ENCODE measurements at regions not wholly inside any gene's neighbourhood (a gene's known extent, or its start where the extent isn't known, plus 50 kb on each side); places are given as distances from the start of the nearest gene placed in this dataset.
"Not testable (repeated sequence)": the region's sequence is repeated elsewhere in the genome, so short reads cannot be mapped to it uniquely, and the experiment has no call there.

DNA sequence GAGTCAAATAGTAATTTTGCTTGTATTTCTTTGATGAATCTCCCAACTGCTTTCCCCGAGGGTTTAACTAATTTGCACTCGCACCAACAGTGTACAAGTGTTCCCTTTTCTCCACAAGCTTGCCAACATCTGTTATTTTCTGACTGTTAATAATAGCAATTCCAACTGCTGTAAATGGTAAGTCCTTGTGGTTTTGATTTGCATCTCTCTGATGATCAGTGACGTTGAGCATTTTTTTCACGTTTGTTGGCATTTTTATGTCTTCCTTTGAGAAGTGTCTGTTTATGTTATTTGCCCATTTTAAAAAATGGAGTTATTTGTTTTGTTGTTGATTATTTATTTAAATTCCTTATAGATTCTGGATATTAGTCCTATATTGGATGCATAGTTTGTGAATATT is 399.8 kb upstream of the MAN1A1 start:
- H3K4me1 ChIP-seq (ENCODE audit: control insufficient read depth, insufficient read depth, low read length), result no peaks in the 10 kb centered on the region
- no peaks in the 10 kb centered on the region for H3K27me3 ChIP-seq (replicated peaks; ENCODE audit: control insufficient read depth, insufficient read depth, low read length)
- no peak overlapping the region for H3K4me3 ChIP-seq (ENCODE audit: low read length)
- H3K36me3 ChIP-seq (ENCODE audit: control insufficient read depth, insufficient read depth, low read length, severe bottlenecking), result no peaks in the 10 kb centered on the region
- H3K9me3 ChIP-seq (ENCODE audit: control insufficient read depth, low read length), result peaks cover 7% of the 10 kb centered on the region
- DNase-seq (ENCODE audit: low read depth), result no peak
- H3K9ac ChIP-seq (ENCODE audit: low read length), result no peak overlapping the region

DNA sequence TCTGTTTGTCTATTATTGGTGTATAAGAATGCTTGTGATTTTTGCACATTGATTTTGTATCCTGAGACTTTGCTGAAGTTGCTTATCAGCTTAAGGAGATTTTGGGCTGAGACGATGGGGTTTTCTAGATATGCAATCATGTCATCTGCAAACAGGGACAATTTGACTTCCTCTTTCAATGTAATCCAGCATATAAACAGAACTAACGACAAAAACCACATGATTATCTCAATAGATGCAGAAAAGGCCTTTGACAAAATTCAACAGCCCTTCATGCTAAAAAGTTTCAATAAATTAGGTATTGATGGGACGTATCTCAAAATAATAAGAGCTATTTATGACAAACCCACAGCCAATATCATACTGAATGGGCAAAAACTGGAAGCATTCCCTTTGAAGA is 399.0 kb upstream of the MAN1A1 start:
- H3K9me3 ChIP-seq (ENCODE audit: control insufficient read depth, low read length); H3K27me3 ChIP-seq (replicated peaks; ENCODE audit: control insufficient read depth, insufficient read depth, low read length); H3K36me3 ChIP-seq (ENCODE audit: control insufficient read depth, insufficient read depth, low read length, severe bottlenecking); DNase-seq (ENCODE audit: low read depth); H3K4me3 ChIP-seq (ENCODE audit: low read length); H3K4me1 ChIP-seq (ENCODE audit: control insufficient read depth, insufficient read depth, low read length); H3K9ac ChIP-seq (ENCODE audit: low read length): not testable (repeated sequence)

DNA sequence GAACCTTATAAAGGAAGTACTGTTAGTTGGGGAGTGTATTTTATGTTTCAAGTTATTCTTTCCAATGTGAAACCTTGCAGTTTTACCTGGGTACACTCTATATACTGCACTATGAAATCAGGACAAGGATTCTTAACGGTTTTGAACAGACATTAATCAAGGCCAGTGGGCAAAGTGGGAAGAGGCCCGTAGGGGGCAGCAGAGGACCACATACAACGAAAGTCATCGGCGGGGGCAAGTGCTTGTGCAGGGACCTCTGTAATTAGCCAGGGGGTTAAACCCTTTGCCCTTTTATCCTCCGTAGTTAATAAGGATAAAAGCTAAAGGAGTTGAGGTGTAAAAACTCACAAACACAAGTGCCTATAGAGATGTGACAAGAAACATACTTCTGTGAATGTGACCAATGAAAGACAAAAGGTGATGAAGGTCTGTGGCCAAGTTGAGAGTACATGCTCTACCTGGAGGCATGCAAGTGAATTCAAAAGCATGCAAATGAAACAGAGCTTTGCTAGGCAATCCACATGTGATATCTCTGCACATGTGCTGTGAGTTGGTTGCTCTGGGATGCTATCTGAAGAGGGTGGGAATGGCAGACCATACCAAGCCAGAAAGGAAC is 392.7 kb upstream of the MAN1A1 start:
- Histone ChIP-seq H3K4me3 (ENCODE audit: low read length) (no peak overlapping the region), H3K36me3 (ENCODE audit: control insufficient read depth, insufficient read depth, low read length, severe bottlenecking) (no peaks in the 10 kb centered on the region), H3K9ac (ENCODE audit: low read length) (no peak overlapping the region), H3K9me3 (ENCODE audit: control insufficient read depth, low read length) (no peaks in the 10 kb centered on the region), H3K4me1 (ENCODE audit: control insufficient read depth, insufficient read depth, low read length) (no peaks in the 10 kb centered on the region), H3K27me3 (replicated peaks; ENCODE audit: control insufficient read depth, insufficient read depth, low read length) (no peaks in the 10 kb centered on the region)
- DNase-seq (ENCODE audit: low read depth), result peak; percentile 53

DNA sequence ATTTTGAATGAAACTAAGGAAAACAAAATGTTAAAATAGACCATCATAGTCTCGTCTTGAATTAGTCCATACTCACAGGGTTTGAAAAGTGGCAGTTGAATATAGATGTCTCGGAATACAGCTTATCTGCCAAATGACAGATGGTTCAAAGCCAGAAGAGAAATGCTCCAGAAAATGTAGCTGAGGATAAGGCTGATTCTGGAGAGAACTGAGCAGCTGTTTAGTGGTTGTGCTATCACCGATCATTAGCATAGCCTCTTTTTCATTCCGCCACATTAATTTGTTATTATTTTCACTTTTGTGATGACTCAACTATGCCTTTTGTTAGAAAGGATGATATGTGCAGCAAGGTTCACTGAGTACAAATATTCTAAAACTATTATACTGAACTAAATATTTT is 390.2 kb upstream of the MAN1A1 start:
- Histone ChIP-seq H3K4me3 (ENCODE audit: low read length) (no peak overlapping the region), H3K9ac (ENCODE audit: low read length) (no peak overlapping the region), H3K9me3 (ENCODE audit: control insufficient read depth, low read length) (no peaks in the 10 kb centered on the region), H3K27me3 (replicated peaks; ENCODE audit: control insufficient read depth, insufficient read depth, low read length) (no peaks in the 10 kb centered on the region), H3K36me3 (ENCODE audit: control insufficient read depth, insufficient read depth, low read length, severe bottlenecking) (no peaks in the 10 kb centered on the region), H3K4me1 (ENCODE audit: control insufficient read depth, insufficient read depth, low read length) (peaks cover 5% of the 10 kb centered on the region)
- no peak for DNase-seq (ENCODE audit: low read depth)

DNA sequence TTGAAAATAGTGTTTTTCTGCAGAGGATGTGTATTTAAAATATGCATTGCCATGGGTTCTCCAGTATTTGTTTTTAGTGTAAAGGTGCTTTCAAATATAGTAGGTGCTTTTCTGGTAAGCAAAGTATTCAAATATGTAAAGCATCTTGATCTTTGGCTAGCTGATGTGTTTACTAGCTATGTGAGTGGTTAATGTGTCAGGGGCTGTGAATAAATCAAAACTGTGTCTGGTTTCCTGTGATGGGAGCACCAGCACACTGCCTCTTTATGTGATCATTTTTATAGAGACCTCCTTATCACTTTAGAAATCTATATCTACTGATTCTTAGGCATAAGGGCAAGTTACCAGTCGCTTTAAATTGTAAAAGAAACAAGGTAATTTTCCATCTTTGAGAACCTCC is 388.9 kb upstream of the MAN1A1 start:
- no peaks in the 10 kb centered on the region for H3K9me3 ChIP-seq (ENCODE audit: control insufficient read depth, low read length)
- H3K9ac ChIP-seq (ENCODE audit: low read length), result no peak overlapping the region

DNA sequence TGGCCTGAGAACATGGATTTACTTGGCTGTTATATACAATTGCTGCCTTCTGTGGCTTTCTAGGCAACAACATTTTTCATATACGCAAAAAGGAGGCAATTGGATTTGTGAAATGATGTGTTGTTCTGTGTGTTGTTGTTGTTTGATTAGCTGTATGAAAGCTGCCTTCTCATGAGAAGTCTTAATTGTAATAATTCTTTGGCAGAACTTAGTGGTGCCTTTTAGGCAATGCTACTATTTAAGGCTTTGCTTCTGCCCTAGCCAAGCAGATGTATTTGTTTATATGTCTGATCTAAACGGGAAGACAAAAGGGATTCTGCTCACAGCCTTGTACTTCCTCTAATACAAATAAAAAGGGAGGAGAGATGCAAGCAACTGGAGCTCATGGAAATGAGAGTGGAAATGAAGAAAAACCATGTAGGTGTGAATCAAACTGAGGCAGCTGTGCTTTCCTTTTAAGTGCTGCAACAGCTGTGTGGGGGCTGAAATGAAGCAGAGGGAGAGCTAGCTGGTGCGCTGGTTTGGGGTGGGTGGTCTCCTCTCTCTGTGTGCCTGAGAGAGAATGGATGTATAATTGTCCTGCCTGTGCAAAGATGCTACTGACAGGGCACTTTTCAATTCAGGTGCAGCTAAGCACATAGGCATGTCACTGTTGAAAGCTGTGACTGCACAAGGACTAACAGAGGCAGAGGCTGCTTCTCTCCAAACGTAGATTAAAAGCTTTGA is 386.9 kb upstream of the MAN1A1 start:
- DNase-seq (ENCODE audit: low read depth), result no peak
- Histone ChIP-seq H3K4me1 (ENCODE audit: control insufficient read depth, insufficient read depth, low read length) (peaks cover 5% of the 10 kb centered on the region), H3K4me3 (ENCODE audit: low read length) (no peak overlapping the region), H3K27me3 (replicated peaks; ENCODE audit: control insufficient read depth, insufficient read depth, low read length) (no peaks in the 10 kb centered on the region), H3K9ac (ENCODE audit: low read length) (no peak overlapping the region), H3K36me3 (ENCODE audit: control insufficient read depth, insufficient read depth, low read length, severe bottlenecking) (no peaks in the 10 kb centered on the region), H3K9me3 (ENCODE audit: control insufficient read depth, low read length) (no peaks in the 10 kb centered on the region)

More for the DNA sequence above, 388.9 kb upstream of the MAN1A1 start:
- Histone ChIP-seq H3K27me3 (replicated peaks; ENCODE audit: control insufficient read depth, insufficient read depth, low read length) (no peaks in the 10 kb centered on the region), H3K36me3 (ENCODE audit: control insufficient read depth, insufficient read depth, low read length, severe bottlenecking) (no peaks in the 10 kb centered on the region), H3K4me3 (ENCODE audit: low read length) (no peak overlapping the region), H3K4me1 (ENCODE audit: control insufficient read depth, insufficient read depth, low read length) (peaks cover 5% of the 10 kb centered on the region)
- DNase-seq (ENCODE audit: low read depth), result no peak

DNA sequence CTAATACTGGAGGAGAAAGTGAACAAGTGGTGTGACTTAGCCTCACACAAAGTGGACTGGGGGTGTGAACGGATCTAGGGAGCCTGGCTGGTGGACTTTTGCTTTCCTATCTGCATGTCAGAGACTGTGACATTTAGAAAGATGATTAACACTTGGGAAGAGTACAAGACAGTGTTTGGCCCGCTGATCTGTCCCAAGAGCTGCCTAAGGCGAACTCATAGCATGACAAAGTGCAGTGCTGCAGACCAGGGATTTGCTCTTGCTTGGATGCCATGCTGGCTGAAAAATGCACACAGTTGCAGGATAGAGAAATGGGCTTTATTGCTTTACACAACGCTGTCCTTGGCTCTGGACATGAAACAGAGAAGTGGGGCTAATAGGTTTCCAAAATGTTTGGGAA is 386.0 kb upstream of the MAN1A1 start:
- DNase-seq (ENCODE audit: low read depth), result no peak
- Histone ChIP-seq H3K36me3 (ENCODE audit: control insufficient read depth, insufficient read depth, low read length, severe bottlenecking) (no peaks in the 10 kb centered on the region), H3K9me3 (ENCODE audit: control insufficient read depth, low read length) (no peaks in the 10 kb centered on the region), H3K9ac (ENCODE audit: low read length) (no peak overlapping the region), H3K4me3 (ENCODE audit: low read length) (no peak overlapping the region), H3K4me1 (ENCODE audit: control insufficient read depth, insufficient read depth, low read length) (peaks cover 5% of the 10 kb centered on the region), H3K27me3 (replicated peaks; ENCODE audit: control insufficient read depth, insufficient read depth, low read length) (no peaks in the 10 kb centered on the region)

DNA sequence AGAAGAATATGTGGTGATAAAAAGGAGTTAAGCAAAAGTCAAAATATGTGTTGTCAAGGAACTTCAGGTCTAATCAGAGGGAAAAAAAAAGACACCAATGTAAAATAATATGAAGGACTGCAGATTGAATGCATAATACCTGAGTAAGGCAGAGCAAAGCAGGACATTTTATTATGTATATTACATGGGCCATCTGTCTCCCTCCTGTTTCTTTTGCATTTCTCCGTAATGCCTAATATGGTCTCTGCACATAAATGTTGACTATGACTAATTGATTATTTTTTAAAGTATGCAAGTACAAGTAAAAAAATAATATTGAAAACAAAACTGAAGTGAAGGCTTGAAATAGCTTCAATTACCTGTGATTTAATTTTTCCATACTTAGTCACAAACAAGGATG is 384.7 kb upstream of the MAN1A1 start:
- no peak for DNase-seq (ENCODE audit: low read depth)
- Histone ChIP-seq H3K27me3 (replicated peaks; ENCODE audit: control insufficient read depth, insufficient read depth, low read length) (no peaks in the 10 kb centered on the region), H3K9me3 (ENCODE audit: control insufficient read depth, low read length) (no peaks in the 10 kb centered on the region), H3K4me3 (ENCODE audit: low read length) (no peak overlapping the region), H3K9ac (ENCODE audit: low read length) (no peak overlapping the region), H3K4me1 (ENCODE audit: control insufficient read depth, insufficient read depth, low read length) (peaks cover 5% of the 10 kb centered on the region), H3K36me3 (ENCODE audit: control insufficient read depth, insufficient read depth, low read length, severe bottlenecking) (no peaks in the 10 kb centered on the region)

DNA sequence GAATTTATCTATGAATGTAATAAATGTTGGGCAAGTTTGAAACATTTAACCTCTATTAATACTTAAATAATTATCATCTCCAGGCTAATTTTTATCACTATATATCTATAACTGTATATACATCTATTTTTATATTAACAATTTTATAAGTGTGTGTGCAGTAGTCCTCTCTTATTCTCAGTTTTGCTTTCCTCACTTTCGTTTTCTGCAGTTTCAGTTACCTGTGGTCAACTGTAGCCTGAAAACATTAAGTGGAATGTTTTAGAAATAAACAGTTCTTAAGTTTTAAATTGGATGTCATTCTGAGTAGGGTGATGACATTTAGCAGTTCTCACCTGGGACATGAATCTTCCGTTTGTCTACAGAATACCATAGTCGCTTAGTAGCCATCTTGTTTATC is 379.4 kb upstream of the MAN1A1 start:
- Histone ChIP-seq H3K4me3 (ENCODE audit: low read length) (no peak overlapping the region), H3K27me3 (replicated peaks; ENCODE audit: control insufficient read depth, insufficient read depth, low read length) (no peaks in the 10 kb centered on the region), H3K4me1 (ENCODE audit: control insufficient read depth, insufficient read depth, low read length) (no peaks in the 10 kb centered on the region), H3K9me3 (ENCODE audit: control insufficient read depth, low read length) (no peaks in the 10 kb centered on the region), H3K36me3 (ENCODE audit: control insufficient read depth, insufficient read depth, low read length, severe bottlenecking) (no peaks in the 10 kb centered on the region), H3K9ac (ENCODE audit: low read length) (no peak overlapping the region)
- DNase-seq (ENCODE audit: low read depth), result no peak

DNA sequence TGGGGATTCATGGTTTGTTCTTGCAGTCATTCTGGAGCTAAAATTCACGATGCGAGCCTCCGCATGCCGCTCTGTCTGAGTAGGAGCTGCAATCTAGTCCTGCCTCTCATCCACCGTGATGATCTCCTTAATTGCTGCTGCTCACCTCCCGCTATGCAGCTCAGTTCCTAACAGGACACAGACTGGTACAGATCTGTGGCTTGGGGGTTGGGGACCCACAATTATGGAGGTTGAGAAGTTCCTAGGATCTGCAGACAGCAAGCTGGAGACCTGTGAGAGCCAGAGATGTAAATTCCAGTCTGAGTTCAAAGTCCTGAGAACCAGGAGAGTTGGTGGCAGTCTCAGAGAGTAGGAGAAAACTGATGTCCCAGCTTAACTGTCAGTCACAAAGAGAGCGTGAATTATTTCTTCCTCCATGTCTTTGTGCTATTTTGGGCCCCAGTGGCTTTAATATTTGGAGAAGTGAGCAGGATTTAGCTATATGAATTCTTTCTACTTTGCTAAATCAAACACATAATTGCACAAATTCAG is 378.7 kb upstream of the MAN1A1 start:
- Histone ChIP-seq H3K9ac (ENCODE audit: low read length) (no peak overlapping the region), H3K4me1 (ENCODE audit: control insufficient read depth, insufficient read depth, low read length) (no peaks in the 10 kb centered on the region), H3K36me3 (ENCODE audit: control insufficient read depth, insufficient read depth, low read length, severe bottlenecking) (no peaks in the 10 kb centered on the region), H3K4me3 (ENCODE audit: low read length) (no peak overlapping the region), H3K9me3 (ENCODE audit: control insufficient read depth, low read length) (no peaks in the 10 kb centered on the region), H3K27me3 (replicated peaks; ENCODE audit: control insufficient read depth, insufficient read depth, low read length) (no peaks in the 10 kb centered on the region)
- DNase-seq (ENCODE audit: low read depth), result no peak

DNA sequence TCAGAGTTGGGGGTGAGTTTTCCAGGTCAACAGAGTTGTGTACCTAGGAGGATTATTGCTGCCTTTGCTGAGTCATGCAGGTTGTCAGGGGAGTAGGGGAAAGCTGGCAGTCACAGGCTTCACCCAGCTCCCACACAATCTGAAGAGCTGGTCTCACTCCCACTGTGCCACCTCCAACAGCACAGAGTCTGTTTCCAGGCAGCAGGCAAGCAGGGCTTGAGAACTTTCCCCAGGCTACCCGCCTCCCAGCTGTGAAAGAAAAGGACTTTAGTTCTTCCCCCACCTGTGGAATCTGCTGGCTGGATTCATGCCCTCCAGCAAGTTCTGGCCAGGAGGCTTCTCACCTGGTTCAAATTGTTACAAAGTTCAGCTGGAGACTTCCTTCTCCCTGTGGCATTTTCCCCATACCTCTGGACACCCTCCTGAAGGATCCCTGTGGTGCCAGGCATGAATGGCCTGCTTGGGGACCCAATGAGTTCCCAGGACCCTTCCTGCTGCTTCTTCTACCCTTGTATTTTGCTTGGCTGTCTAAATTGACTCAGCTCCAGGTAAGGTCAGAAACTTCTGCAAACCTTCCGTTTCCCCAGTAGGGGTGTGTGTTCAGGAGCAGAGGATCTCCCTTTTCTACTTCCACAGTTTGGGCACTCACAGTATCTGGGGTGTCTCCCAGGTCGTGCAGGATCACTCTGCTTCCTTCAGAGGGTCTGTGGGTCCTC is 378.1 kb upstream of the MAN1A1 start:
- DNase-seq (ENCODE audit: low read depth), result no peak

More for the DNA sequence above, 378.1 kb upstream of the MAN1A1 start:
- no peaks in the 10 kb centered on the region for H3K27me3 ChIP-seq (replicated peaks; ENCODE audit: control insufficient read depth, insufficient read depth, low read length)
- H3K36me3 ChIP-seq (ENCODE audit: control insufficient read depth, insufficient read depth, low read length, severe bottlenecking), result no peaks in the 10 kb centered on the region
- no peak overlapping the region for H3K4me3 ChIP-seq (ENCODE audit: low read length)
- no peaks in the 10 kb centered on the region for H3K4me1 ChIP-seq (ENCODE audit: control insufficient read depth, insufficient read depth, low read length)
- H3K9ac ChIP-seq (ENCODE audit: low read length), result no peak overlapping the region
- no peaks in the 10 kb centered on the region for H3K9me3 ChIP-seq (ENCODE audit: control insufficient read depth, low read length)

Measured in adipocyte (in vitro differentiated cells).